ENCODE measurements at regions not wholly inside any gene's neighbourhood (a gene's known extent, or its start where the extent isn't known, plus 50 kb on each side); places are given as distances from the start of the nearest gene placed in this dataset.

- Mint-ChIP-seq H3K27me3 (ENCODE audit: insufficient read depth) (peaks cover 1% of the 10 kb centered on the region), H3K4me3 (no peak overlapping the region), H3K27ac (no peak overlapping the region), H3K4me1 (ENCODE audit: low read depth) (no peaks in the 10 kb centered on the region), H3K9me3 (no peaks in the 10 kb centered on the region; the same call in 1 of the 2 replicates), H3K36me3 (ENCODE audit: low read depth) (no peaks in the 10 kb centered on the region)
- TF ChIP-seq CTCF (IDR thresholded peaks at IDR 0.05), result no peak
- no peak for DNase-seq
These were observed 524.1 kb upstream of the CAMK1G start for GRCh38 chr1:209059376-209059775.

GRCh38 chr1:209059981-209060380, 523.5 kb upstream of the CAMK1G start:
- H3K27ac Mint-ChIP-seq, result no peak overlapping the region
- no peaks in the 10 kb centered on the region; the same call in 1 of the 2 replicates for H3K9me3 Mint-ChIP-seq
- H3K27me3 Mint-ChIP-seq (ENCODE audit: insufficient read depth), result peaks cover 3% of the 10 kb centered on the region
- no peak for DNase-seq
- H3K4me3 Mint-ChIP-seq, result no peak overlapping the region
- no peaks in the 10 kb centered on the region for H3K4me1 Mint-ChIP-seq (ENCODE audit: low read depth)
- no peaks in the 10 kb centered on the region for H3K36me3 Mint-ChIP-seq (ENCODE audit: low read depth)
- TF ChIP-seq CTCF (IDR thresholded peaks at IDR 0.05), result no peak

DNA sequence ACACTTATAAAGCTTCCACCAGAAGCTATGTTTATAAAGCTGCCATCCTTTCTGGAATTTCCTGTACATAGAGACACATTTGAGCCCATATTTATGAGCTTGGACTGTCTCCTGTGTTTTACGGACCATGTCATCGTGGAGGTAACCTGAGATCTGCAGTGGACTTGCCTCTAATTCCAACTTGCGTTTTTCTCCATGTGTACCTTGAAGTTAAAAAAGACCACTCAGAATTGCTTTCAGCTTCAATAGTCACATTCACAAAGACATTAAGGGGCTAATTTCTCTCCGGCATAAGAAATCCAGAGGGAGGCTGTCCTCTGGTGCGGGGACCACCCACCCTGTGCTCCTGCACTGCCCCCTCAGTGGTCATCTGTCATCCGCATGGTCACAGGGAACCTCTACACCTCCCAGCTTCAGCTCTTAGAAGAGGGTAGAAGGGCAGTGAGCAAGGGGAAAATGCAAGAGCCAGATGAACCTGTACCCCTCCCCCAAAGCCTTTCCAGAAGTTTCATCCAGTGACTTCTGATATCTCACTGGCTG, 521.4 kb upstream of the CAMK1G start:
- no peak overlapping the region for H3K4me3 Mint-ChIP-seq
- no peak for TF ChIP-seq CTCF (IDR thresholded peaks at IDR 0.05)
- no peaks in the 10 kb centered on the region; the same call in 1 of the 2 replicates for H3K9me3 Mint-ChIP-seq
- H3K4me1 Mint-ChIP-seq (ENCODE audit: low read depth), result no peaks in the 10 kb centered on the region
- no peak overlapping the region for H3K27ac Mint-ChIP-seq
- peaks cover 3% of the 10 kb centered on the region for H3K27me3 Mint-ChIP-seq (ENCODE audit: insufficient read depth)
- no peak for DNase-seq
- H3K36me3 Mint-ChIP-seq (ENCODE audit: low read depth), result no peaks in the 10 kb centered on the region

GRCh38 chr1:209062863-209063262, 520.7 kb upstream of the CAMK1G start:
- no peak for TF ChIP-seq CTCF (IDR thresholded peaks at IDR 0.05)
- Mint-ChIP-seq H3K9me3 (no peaks in the 10 kb centered on the region; the same call in 1 of the 2 replicates), H3K36me3 (ENCODE audit: low read depth) (no peaks in the 10 kb centered on the region)

GRCh38 chr1:209063767-209064659, 519.5 kb upstream of the CAMK1G start:
- no peak for DNase-seq
- H3K4me1 Mint-ChIP-seq (ENCODE audit: low read depth), result no peaks in the 10 kb centered on the region

More at GRCh38 chr1:209062863-209063262, 520.7 kb upstream of the CAMK1G start:
- Mint-ChIP-seq H3K27ac (no peak overlapping the region), H3K27me3 (ENCODE audit: insufficient read depth) (peaks cover 3% of the 10 kb centered on the region), H3K4me3 (no peak overlapping the region), H3K4me1 (ENCODE audit: low read depth) (no peaks in the 10 kb centered on the region)
- no peak for DNase-seq

More at GRCh38 chr1:209063767-209064659, 519.5 kb upstream of the CAMK1G start:
- no peak overlapping the region for H3K4me3 Mint-ChIP-seq
- no peak overlapping the region for H3K27ac Mint-ChIP-seq
- H3K9me3 Mint-ChIP-seq, result no peaks in the 10 kb centered on the region; the same call in 1 of the 2 replicates
- no peak for TF ChIP-seq CTCF (IDR thresholded peaks at IDR 0.05)
- H3K27me3 Mint-ChIP-seq (ENCODE audit: insufficient read depth), result peaks cover 3% of the 10 kb centered on the region
- H3K36me3 Mint-ChIP-seq (ENCODE audit: low read depth), result no peaks in the 10 kb centered on the region

All from HFFc6 (cell line).